ENCODE measurements at regions not wholly inside any gene's neighbourhood (a gene's known extent, or its start where the extent isn't known, plus 50 kb on each side); places are given as distances from the start of the nearest gene placed in this dataset.

GRCh38 chr2:59021786-59022185, 780.7 kb upstream of the FANCL start:
- TF ChIP-seq CTCF (IDR thresholded peaks at IDR 0.05; ENCODE audit: borderline replicate concordance, extremely low read depth, low read length, poor library complexity, severe bottlenecking), result no peak
- TF ChIP-seq EZH2 (IDR thresholded peaks at IDR 0.05; ENCODE audit: borderline replicate concordance, low read depth, low read length, severe bottlenecking), result no peak
